Heart left ventricle (tissue), 16 donors: ENCODE measurements at regions not wholly inside any gene's neighbourhood (a gene's known extent, or its start where the extent isn't known, plus 50 kb on each side); places are given as distances from the start of the nearest gene placed in this dataset.

Experiments
- ATAC-seq, 4 donors: fragments of 200-7000 bp; cut with Tn5 transposase; one replicate each; pipeline ENCODE4 v1.9.1; 2020 to 2022; ENCODE audit warnings: moderate library complexity in 4 of 4, mild to moderate bottlenecking in 3 of 4, moderate number of reproducible peaks in 1 of 4
- DNase-seq, 5 donors: peaks; one replicate each; pipeline ENCODE4 v3.0.0-alpha.2; 2020
- H3K27ac ChIP-seq, 12 donors: fragments of 200-600 bp; sonication (generic) in 4 of 12; one replicate each; pipeline versions ENCODE4 v1.5.0 to v1.8.0; 2016 to 2022; ENCODE audit warnings: mild to moderate bottlenecking in 2 of 12
- H3K27me3 ChIP-seq, 9 donors: fragments of 200-600 bp; sonication (generic) in 2 of 9; one replicate each; pipeline versions ENCODE4 v1.5.1 to v1.8.0; 2016 to 2022; ENCODE audit warnings: mild to moderate bottlenecking in 3 of 9
- H3K36me3 ChIP-seq, 9 donors: fragments of 200-600 bp; sonication (generic) in 2 of 9; one replicate each; pipeline versions ENCODE4 v1.5.0 to v1.8.0; 2018 to 2022; ENCODE audit warnings: mild to moderate bottlenecking in 2 of 9
- H3K4me1 ChIP-seq, 12 donors: fragments of 200-600 bp; sonication (generic) in 4 of 12; one replicate each; pipeline versions ENCODE4 v1.5.0 to v1.8.0; 2016 to 2022; ENCODE audit warnings: mild to moderate bottlenecking in 3 of 12
- H3K4me3 ChIP-seq, 12 donors: fragments of 200-600 bp; sonication (generic) in 4 of 12; one replicate each; pipeline versions ENCODE4 v1.5.0 to v1.8.0; 2017 to 2022; ENCODE audit warnings: mild to moderate bottlenecking in 9 of 12, moderate library complexity in 4 of 12
- H3K9me3 ChIP-seq, 12 donors: fragments of 200-600 bp; sonication (generic) in 4 of 12; one replicate each; pipeline versions ENCODE4 v1.5.0 to v1.8.0; 2016 to 2022; ENCODE audit warnings: mild to moderate bottlenecking in 1 of 12
- CTCF ChIP-seq, 12 donors: fragments of 200-600 bp; sonication (generic) in 4 of 12; IDR thresholded peaks; one replicate each; pipeline versions ENCODE4 v1.5.0 to v1.8.0; 2018 to 2022; ENCODE audit warnings: antibody characterized with exemption in 12 of 12, mild to moderate bottlenecking in 5 of 12
- POLR2A ChIP-seq, 2 donors: fragments of 450-650 bp; IDR thresholded peaks; one replicate each; pipeline ENCODE4 v1.6.1; 2017; ENCODE audit warnings: antibody characterized with exemption in 2 of 2, mild to moderate bottlenecking in 2 of 2, moderate library complexity in 2 of 2
- WGBS, 4 donors: extraction: QIAGEN DNeasy Blood & Tissue Kit in 2 of 4; methylation state at CpG; one replicate each; pipeline versions ENCODE4 v1.1.5 to v1.1.7; 2013 to 2018; 5-methylcytosine and 5-hydroxymethylcytosine counted together
- intact Hi-C, 10 donors: fragments of 100-400 bp; cut with DNase I; formaldehyde crosslinking; loops; one replicate each; pipeline versions ENCODE4 v1.11.1 to v1.14.2; 2022
- donor health status: ischemic (EF 13 %, LVEDD 7.1; RV severe dilation, severe dysfunction).
- donor health status: healthy with polysubstance abuse.
- donor health status: DM: no; HTN: yes; CAD: no.
- donor health status: DM: no; HTN: no; CAD: no.
- donor health status: ischemic (EF 25% LVEDD 6.9; RV normal size, moderate dysfunction).
- donor health status: ischemic (EF 25% LVEDD 5.7; RV mildly dilated, moderate dysfunction).
- donor health status: healthy.
- donor health status: DM: yes; HTN: yes; CAD: no.
- donor health status: ischemic (EF 35%, LVEDD 5.7; RV mildly dilated, moderate dysfunction).
- donor health status: nonischemic (EF 11% LVEDD 7.7; RV severe dilation, severe dysfunction).
- donor health status: DM: yes; HTN: yes; CAD: no.
- donor health status: PGD.
- donor health status: ischemic (EF 29% LVEDD 5.4; RV normal size, mild dysfunction).
- donor health status: nonischemic (EF 23%, LVEDD 6.1; RV moderate dilation, normal function).

- ATAC-seq: no peak
- WGBS, 4 donors: 86 to 94% (median 89%) methylated on average over 4 of the region's 4 CpGs
- intact Hi-C loops: no loop called here
- TF ChIP-seq POLR2A (IDR thresholded peaks at IDR 0.05) (no peak), CTCF (IDR thresholded peaks at IDR 0.05) (no peak)
- no peaks in the 10 kb centered on the region for H3K4me1 ChIP-seq
- no peak for DNase-seq
- no peak overlapping the region for H3K4me3 ChIP-seq
- no peaks in the 10 kb centered on the region for H3K27me3 ChIP-seq
- no peaks in the 10 kb centered on the region for H3K9me3 ChIP-seq
- H3K36me3 ChIP-seq: no peaks in the 10 kb centered on the region
- no peak overlapping the region for H3K27ac ChIP-seq
Observed at GRCh38 chr11:122604621-122605020, 50.9 kb upstream of the UBASH3B start.

GRCh38 chr11:122601141-122602125 lies 54.1 kb upstream of the UBASH3B start:
- no peak overlapping the region for H3K4me3 ChIP-seq
- H3K27me3 ChIP-seq: peaks cover 0 to 5% (median 0%) of the 10 kb centered on the region in 9 donors
- H3K4me1 ChIP-seq: no peaks in the 10 kb centered on the region
- H3K27ac ChIP-seq: no peak overlapping the region
- H3K9me3 ChIP-seq: no peaks in the 10 kb centered on the region
- 69 to 76% (median 72%) methylated on average over 7 of the region's 7 CpGs for WGBS, 4 donors
- intact Hi-C loops: no loop called here
- no peak for TF ChIP-seq CTCF (IDR thresholded peaks at IDR 0.05)
- TF ChIP-seq POLR2A (IDR thresholded peaks at IDR 0.05): no peak
- no peak for DNase-seq
- no peak for ATAC-seq
- H3K36me3 ChIP-seq: no peaks in the 10 kb centered on the region

GRCh38 chr11:122600290-122600689 lies 55.2 kb upstream of the UBASH3B start:
- intact Hi-C loops: no loop called here
- no peak for TF ChIP-seq POLR2A (IDR thresholded peaks at IDR 0.05)
- TF ChIP-seq CTCF (IDR thresholded peaks at IDR 0.05): no peak
- Histone ChIP-seq H3K27ac (no peak overlapping the region), H3K4me1 (no peaks in the 10 kb centered on the region), H3K27me3 (peaks cover 0 to 12% (median 0%) of the 10 kb centered on the region in 9 donors), H3K4me3 (no peak overlapping the region), H3K9me3 (no peaks in the 10 kb centered on the region), H3K36me3 (no peaks in the 10 kb centered on the region)
- DNase-seq: no peak
- WGBS, 4 donors: 87 to 97% (median 91%) methylated on average over 2 of the region's 2 CpGs
- no peak for ATAC-seq

- ATAC-seq: no peak
- Histone ChIP-seq H3K4me1 (no peaks in the 10 kb centered on the region), H3K36me3 (no peaks in the 10 kb centered on the region), H3K9me3 (no peaks in the 10 kb centered on the region), H3K4me3 (no peak overlapping the region), H3K27ac (no peak overlapping the region), H3K27me3 (peaks cover 0 to 12% (median 0%) of the 10 kb centered on the region in 9 donors)
- no peak for TF ChIP-seq CTCF (IDR thresholded peaks at IDR 0.05)
- TF ChIP-seq POLR2A (IDR thresholded peaks at IDR 0.05): no peak
- DNase-seq: no peak
- intact Hi-C loops: no loop called here
Observed at GRCh38 chr11:122599434-122599833, 56.1 kb upstream of the UBASH3B start.
